ENCODE measurements at regions not wholly inside any gene's neighbourhood (a gene's known extent, or its start where the extent isn't known, plus 50 kb on each side); places are given as distances from the start of the nearest gene placed in this dataset.

DNA sequence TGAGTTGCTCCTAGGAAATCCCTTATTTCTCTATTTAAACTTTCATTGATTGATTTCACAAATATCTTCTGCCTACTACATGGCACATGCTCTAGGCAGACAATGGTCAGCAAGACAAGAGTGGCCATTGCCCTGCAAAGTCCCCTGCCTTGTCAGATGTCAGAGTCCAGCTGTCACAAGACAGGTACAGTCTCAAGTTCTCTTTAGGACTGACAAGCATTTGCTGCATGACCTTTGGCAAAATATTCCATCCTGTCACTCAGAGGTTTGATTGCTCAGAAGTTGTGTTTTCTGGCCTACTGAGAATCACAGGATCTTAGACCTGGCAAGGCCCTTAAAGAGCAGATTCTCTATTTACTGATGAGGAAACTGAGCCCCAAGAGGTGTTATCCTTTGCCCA lies 322.3 kb upstream of the NFE2L3 start:
- no peak overlapping the region for H3K4me3 ChIP-seq (replicated peaks; ENCODE audit: insufficient read depth, low read length)
- TF ChIP-seq, protein P1, sequence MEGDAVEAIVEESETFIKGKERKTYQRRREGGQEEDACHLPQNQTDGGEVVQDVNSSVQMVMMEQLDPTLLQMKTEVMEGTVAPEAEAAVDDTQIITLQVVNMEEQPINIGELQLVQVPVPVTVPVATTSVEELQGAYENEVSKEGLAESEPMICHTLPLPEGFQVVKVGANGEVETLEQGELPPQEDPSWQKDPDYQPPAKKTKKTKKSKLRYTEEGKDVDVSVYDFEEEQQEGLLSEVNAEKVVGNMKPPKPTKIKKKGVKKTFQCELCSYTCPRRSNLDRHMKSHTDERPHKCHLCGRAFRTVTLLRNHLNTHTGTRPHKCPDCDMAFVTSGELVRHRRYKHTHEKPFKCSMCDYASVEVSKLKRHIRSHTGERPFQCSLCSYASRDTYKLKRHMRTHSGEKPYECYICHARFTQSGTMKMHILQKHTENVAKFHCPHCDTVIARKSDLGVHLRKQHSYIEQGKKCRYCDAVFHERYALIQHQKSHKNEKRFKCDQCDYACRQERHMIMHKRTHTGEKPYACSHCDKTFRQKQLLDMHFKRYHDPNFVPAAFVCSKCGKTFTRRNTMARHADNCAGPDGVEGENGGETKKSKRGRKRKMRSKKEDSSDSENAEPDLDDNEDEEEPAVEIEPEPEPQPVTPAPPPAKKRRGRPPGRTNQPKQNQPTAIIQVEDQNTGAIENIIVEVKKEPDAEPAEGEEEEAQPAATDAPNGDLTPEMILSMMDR (IDR thresholded peaks at IDR 0.05; ENCODE audit: insufficient read depth, low read length): no peak
- no peak for TF ChIP-seq GABPA (IDR thresholded peaks at IDR 0.05; ENCODE audit: low read depth)
- TF ChIP-seq SPI1 (IDR thresholded peaks at IDR 0.05; ENCODE audit: borderline replicate concordance, low read depth): no peak
- TF ChIP-seq, protein P2, sequence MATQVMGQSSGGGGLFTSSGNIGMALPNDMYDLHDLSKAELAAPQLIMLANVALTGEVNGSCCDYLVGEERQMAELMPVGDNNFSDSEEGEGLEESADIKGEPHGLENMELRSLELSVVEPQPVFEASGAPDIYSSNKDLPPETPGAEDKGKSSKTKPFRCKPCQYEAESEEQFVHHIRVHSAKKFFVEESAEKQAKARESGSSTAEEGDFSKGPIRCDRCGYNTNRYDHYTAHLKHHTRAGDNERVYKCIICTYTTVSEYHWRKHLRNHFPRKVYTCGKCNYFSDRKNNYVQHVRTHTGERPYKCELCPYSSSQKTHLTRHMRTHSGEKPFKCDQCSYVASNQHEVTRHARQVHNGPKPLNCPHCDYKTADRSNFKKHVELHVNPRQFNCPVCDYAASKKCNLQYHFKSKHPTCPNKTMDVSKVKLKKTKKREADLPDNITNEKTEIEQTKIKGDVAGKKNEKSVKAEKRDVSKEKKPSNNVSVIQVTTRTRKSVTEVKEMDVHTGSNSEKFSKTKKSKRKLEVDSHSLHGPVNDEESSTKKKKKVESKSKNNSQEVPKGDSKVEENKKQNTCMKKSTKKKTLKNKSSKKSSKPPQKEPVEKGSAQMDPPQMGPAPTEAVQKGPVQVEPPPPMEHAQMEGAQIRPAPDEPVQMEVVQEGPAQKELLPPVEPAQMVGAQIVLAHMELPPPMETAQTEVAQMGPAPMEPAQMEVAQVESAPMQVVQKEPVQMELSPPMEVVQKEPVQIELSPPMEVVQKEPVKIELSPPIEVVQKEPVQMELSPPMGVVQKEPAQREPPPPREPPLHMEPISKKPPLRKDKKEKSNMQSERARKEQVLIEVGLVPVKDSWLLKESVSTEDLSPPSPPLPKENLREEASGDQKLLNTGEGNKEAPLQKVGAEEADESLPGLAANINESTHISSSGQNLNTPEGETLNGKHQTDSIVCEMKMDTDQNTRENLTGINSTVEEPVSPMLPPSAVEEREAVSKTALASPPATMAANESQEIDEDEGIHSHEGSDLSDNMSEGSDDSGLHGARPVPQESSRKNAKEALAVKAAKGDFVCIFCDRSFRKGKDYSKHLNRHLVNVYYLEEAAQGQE (IDR thresholded peaks at IDR 0.05; ENCODE audit: insufficient replicate concordance, low read depth): no peak
- no peak for TF ChIP-seq POLR2AphosphoS5 (IDR thresholded peaks at IDR 0.05; ENCODE audit: low read depth)
- H3K27ac ChIP-seq (replicated peaks): no peak overlapping the region
- no peak for DNase-seq (ENCODE audit: low read depth in 1 of 2, low spot score in 1 of 2)
- no peaks in the 10 kb centered on the region for H3K27me3 ChIP-seq (ENCODE audit: insufficient read depth, poor library complexity, severe bottlenecking)

GRCh38 chr7:25830215-25830614 lies 321.8 kb upstream of the NFE2L3 start:
- no peak overlapping the region for H3K4me3 ChIP-seq (replicated peaks; ENCODE audit: insufficient read depth, low read length)
- TF ChIP-seq POLR2AphosphoS5 (IDR thresholded peaks at IDR 0.05; ENCODE audit: low read depth): no peak
- TF ChIP-seq, protein P1 (IDR thresholded peaks at IDR 0.05; ENCODE audit: insufficient read depth, low read length): no peak
- TF ChIP-seq, protein P2 (IDR thresholded peaks at IDR 0.05; ENCODE audit: insufficient replicate concordance, low read depth): no peak
- TF ChIP-seq GABPA (IDR thresholded peaks at IDR 0.05; ENCODE audit: low read depth): no peak
- TF ChIP-seq SPI1 (IDR thresholded peaks at IDR 0.05; ENCODE audit: borderline replicate concordance, low read depth): no peak

GRCh38 chr7:25831062-25831691 lies 320.8 kb upstream of the NFE2L3 start:
- H3K4me3 ChIP-seq (replicated peaks; ENCODE audit: insufficient read depth, low read length): no peak overlapping the region
- DNase-seq (ENCODE audit: low read depth in 1 of 2, low spot score in 1 of 2): no peak
- TF ChIP-seq, protein P2 (IDR thresholded peaks at IDR 0.05; ENCODE audit: insufficient replicate concordance, low read depth): no peak
- no peak for TF ChIP-seq GABPA (IDR thresholded peaks at IDR 0.05; ENCODE audit: low read depth)
- no peak for TF ChIP-seq POLR2AphosphoS5 (IDR thresholded peaks at IDR 0.05; ENCODE audit: low read depth)
- TF ChIP-seq SPI1 (IDR thresholded peaks at IDR 0.05; ENCODE audit: borderline replicate concordance, low read depth): no peak
- TF ChIP-seq, protein P1 (IDR thresholded peaks at IDR 0.05; ENCODE audit: insufficient read depth, low read length): no peak
- no peaks in the 10 kb centered on the region for H3K27me3 ChIP-seq (ENCODE audit: insufficient read depth, poor library complexity, severe bottlenecking)
- H3K27ac ChIP-seq (replicated peaks): no peak overlapping the region

More at GRCh38 chr7:25830215-25830614, 321.8 kb upstream of the NFE2L3 start:
- H3K27me3 ChIP-seq (ENCODE audit: insufficient read depth, poor library complexity, severe bottlenecking): no peaks in the 10 kb centered on the region
- no peak for DNase-seq (ENCODE audit: low read depth in 1 of 2, low spot score in 1 of 2)
- H3K27ac ChIP-seq (replicated peaks): no peak overlapping the region

All from HL-60 (cell line).